Germinal center (tissue), 1 donor: ENCODE measurements at regions not wholly inside any gene's neighbourhood (a gene's known extent, or its start where the extent isn't known, plus 50 kb on each side); places are given as distances from the start of the nearest gene placed in this dataset.

Source experiments
- DNase-seq: peaks from one replicate; pipeline ENCODE4 v3.0.0; 2012; ENCODE audit warnings: mixed read lengths, low spot score

GRCh38 chr11:27770576-27770975, 70.3 kb upstream of the BDNF start:
- no peak for DNase-seq

GRCh38 chr11:27763736-27764135, 63.5 kb upstream of the BDNF start:
- DNase-seq, result no peak

GRCh38 chr11:27761356-27761755, 61.1 kb upstream of the BDNF start:
- no peak for DNase-seq

GRCh38 chr11:27757953-27758352, 57.7 kb upstream of the BDNF start:
- DNase-seq, result no peak

GRCh38 chr11:27754035-27755017, 54.1 kb upstream of the BDNF start:
- DNase-seq, result no peak
